AG04450 (cell line): ENCODE measurements at regions not wholly inside any gene's neighbourhood (a gene's known extent, or its start where the extent isn't known, plus 50 kb on each side); places are given as distances from the start of the nearest gene placed in this dataset.

Experiments used
- CTCF ChIA-PET: fragments of 300-600, 350-600 bp; formaldehyde crosslinking; extraction: SDS; loops from one replicate; lab custom pipeline; 2022; ENCODE audit warnings: antibody characterized with exemption, inconsistent platforms; lab: Charles Lee
- POLR2A ChIA-PET: fragments of 350-600 bp; formaldehyde crosslinking; extraction: SDS; loops from one replicate; lab custom pipeline; 2021; ENCODE audit warnings: antibody characterized with exemption, inconsistent platforms; lab: Yijun Ruan, JAX
- DNase-seq: peaks from one replicate; pipeline ENCODE4 v3.0.0-alpha.2; 2011; ENCODE audit warnings: low read depth, low spot score
- H3K27ac ChIP-seq: one replicate; pipeline ENCODE4 v1.5.1; 2012; ENCODE audit warnings: low read depth, low read length, control low read depth
- H3K27me3 ChIP-seq: one replicate; pipeline ENCODE4 v1.6.0; 2012; ENCODE audit warnings: low read length; ENCODE audit not compliant: control insufficient read depth, insufficient read depth
- H3K4me3 ChIP-seq: 2 replicates; pipeline ENCODE4 v1.5.1; 2011; ENCODE audit warnings: mild to moderate bottlenecking, low read depth, low read length, control low read depth
- H3K9me3 ChIP-seq: 2 replicates; pipeline ENCODE4 v1.5.1; 2012; ENCODE audit warnings: low read length; ENCODE audit not compliant: control insufficient read depth, insufficient read depth
- TF ChIP-seq, protein P1 (sequence below): IDR thresholded peaks from 2 replicates; pipeline ENCODE4 v1.5.1; 2011; ENCODE audit warnings: low read depth, low read length, control low read depth, inconsistent platforms

DNA sequence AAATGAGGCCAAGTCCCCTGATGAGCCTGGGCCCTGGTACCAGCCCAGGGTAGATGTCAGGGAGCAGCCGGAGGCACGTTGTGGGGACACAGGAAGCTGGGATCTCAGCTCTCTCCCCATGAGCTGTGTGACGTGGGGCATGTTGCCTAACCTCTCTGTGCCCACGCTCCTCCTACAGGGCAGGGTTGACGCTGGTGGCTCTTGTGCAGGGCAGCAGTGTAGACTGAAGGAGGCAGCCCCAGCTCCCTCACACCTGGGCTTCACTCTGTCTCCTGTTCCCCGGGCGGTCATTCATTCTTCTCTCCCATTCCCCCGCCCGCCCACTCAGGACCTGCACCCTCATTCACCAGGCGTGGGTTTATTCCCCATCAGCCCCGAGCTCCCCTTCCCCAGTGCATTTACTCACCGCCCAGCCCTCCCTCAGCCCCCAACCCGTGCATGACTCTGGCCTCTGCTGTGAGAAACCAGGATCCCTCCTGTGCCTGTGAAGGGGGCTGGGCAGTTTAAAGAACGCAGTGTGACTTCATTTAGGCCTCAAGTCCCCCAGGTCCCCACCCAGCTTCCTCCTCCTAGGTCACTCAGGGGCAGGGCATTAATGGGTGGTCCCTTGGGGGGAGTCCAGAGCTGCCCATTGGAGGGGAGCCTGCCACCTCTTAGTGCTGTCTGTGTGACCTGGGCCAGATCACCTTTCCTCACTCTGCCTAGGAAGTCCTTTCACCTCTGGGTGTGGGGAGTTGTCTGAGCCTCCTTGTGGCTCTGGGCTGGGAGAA is 285.7 kb downstream of the PTPRU start:
- TF ChIP-seq, protein P1, sequence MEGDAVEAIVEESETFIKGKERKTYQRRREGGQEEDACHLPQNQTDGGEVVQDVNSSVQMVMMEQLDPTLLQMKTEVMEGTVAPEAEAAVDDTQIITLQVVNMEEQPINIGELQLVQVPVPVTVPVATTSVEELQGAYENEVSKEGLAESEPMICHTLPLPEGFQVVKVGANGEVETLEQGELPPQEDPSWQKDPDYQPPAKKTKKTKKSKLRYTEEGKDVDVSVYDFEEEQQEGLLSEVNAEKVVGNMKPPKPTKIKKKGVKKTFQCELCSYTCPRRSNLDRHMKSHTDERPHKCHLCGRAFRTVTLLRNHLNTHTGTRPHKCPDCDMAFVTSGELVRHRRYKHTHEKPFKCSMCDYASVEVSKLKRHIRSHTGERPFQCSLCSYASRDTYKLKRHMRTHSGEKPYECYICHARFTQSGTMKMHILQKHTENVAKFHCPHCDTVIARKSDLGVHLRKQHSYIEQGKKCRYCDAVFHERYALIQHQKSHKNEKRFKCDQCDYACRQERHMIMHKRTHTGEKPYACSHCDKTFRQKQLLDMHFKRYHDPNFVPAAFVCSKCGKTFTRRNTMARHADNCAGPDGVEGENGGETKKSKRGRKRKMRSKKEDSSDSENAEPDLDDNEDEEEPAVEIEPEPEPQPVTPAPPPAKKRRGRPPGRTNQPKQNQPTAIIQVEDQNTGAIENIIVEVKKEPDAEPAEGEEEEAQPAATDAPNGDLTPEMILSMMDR, result no peak
- H3K27ac ChIP-seq, result no peak overlapping the region
- ChIA-PET CTCF (no interaction called here), POLR2A (no interaction called here)
- peaks cover 32% of the 10 kb centered on the region for H3K27me3 ChIP-seq
- no peaks in the 10 kb centered on the region; the same call in 1 of the 2 replicates for H3K9me3 ChIP-seq
- no peak overlapping the region for H3K4me3 ChIP-seq
- DNase-seq, result no peak

DNA sequence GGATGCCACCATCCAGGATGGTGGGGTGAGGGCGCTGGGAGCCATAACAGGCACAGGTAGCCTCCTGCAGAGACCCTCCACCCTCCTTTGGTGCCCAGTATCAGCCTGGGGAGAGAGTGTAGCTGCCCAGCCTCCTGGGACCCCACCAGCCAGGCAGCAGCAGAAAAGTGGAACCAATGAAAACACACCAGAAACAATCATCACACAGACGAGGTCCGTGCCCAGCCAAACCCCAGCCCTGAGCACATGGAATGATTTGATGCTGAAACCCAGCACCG is 285.1 kb downstream of the PTPRU start:
- Histone ChIP-seq H3K27me3 (peaks cover 26% of the 10 kb centered on the region), H3K27ac (no peak overlapping the region), H3K4me3 (no peak overlapping the region), H3K9me3 (no peaks in the 10 kb centered on the region; the same call in 1 of the 2 replicates)
- ChIA-PET CTCF (no interaction called here), POLR2A (no interaction called here)
- no peak for DNase-seq
- TF ChIP-seq, protein P1, result no peak

DNA sequence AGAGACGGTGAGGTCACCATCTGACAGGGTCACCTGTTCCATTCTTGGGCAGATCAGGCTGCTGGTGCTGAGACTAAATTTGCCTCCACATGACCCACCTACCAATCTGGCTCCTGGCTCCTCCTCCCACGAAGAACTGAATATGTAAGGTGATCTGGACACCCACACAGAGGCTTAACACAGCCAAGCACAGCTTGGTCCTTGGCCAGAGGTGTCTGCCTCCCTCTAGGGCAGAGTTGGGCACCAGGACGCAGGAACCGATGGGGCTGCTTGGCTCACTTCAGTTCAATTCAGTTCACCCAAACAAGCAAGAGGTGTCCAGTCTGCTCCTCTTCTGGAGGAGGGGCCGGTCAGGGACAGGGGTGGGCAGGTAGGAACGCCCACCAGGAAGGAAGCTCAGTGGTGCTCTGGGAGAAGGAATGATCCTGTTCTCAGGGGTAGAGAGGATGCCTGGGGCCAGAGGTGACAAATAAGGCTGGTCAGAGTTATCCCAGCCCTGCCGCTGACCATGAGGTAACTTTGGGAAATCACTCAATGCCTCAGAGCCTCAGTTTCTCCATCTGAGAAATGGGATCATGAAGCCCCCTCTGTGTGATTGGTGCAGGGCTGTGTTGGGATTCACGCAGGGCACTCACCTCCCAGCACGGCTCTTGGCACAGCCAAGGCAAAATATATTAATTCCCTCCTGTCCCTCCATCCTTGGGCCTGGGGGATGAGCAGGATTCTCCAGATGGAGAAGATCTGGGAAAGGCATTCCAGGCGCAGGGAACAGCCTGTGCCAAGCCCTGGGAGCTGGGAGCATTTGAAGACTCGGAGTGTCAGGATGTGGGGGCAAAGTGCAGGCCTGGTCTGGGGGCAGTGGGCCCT is 284.5 kb downstream of the PTPRU start:
- TF ChIP-seq, protein P1, result no peak
- no peak for DNase-seq
- peaks cover 22% of the 10 kb centered on the region for H3K27me3 ChIP-seq
- no peak overlapping the region for H3K27ac ChIP-seq
- no peaks in the 10 kb centered on the region; the same call in 1 of the 2 replicates for H3K9me3 ChIP-seq
- POLR2A ChIA-PET, result no interaction called here
- CTCF ChIA-PET, result no interaction called here
- no peak overlapping the region for H3K4me3 ChIP-seq

DNA sequence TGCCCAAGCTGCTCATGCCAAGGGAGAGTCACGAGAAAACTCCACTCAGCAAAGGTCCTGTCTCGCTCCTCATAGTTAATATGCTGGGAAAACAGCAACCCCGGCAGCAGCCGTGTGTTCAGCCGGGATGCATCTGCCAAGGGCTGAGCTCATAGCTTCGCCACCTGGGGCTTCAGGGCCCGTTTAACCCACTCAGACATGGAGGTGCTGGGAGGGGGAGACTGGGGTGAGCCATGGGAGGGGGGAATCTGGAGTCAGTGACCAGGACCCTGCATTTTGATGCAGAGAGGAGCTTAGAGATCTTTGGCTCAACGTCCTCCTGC is 283.4 kb downstream of the PTPRU start:
- ChIA-PET POLR2A (no interaction called here), CTCF (no interaction called here)
- DNase-seq, result no peak
- Histone ChIP-seq H3K9me3 (no peaks in the 10 kb centered on the region; the same call in 1 of the 2 replicates), H3K27me3 (peaks cover 17% of the 10 kb centered on the region), H3K27ac (no peak overlapping the region), H3K4me3 (no peak overlapping the region)
- TF ChIP-seq, protein P1, result no peak
